ENCODE measurements at regions not wholly inside any gene's neighbourhood (a gene's known extent, or its start where the extent isn't known, plus 50 kb on each side); places are given as distances from the start of the nearest gene placed in this dataset.

- H3K36me3 Mint-ChIP-seq = no peaks in the 10 kb centered on the region
- H3K4me3 Mint-ChIP-seq = no peak overlapping the region
- TF ChIP-seq CTCF (conservative IDR thresholded peaks at IDR 0.05) = no peak
- peaks cover 7% of the 10 kb centered on the region for H3K4me1 Mint-ChIP-seq (ENCODE audit: unreplicated experiment)
- H3K27ac Mint-ChIP-seq = no peak overlapping the region
- no peaks in the 10 kb centered on the region for H3K27me3 Mint-ChIP-seq
- no peaks in the 10 kb centered on the region for H3K9me3 Mint-ChIP-seq
- no peak for DNase-seq (ENCODE audit: extremely low spot score, unreplicated experiment)
These were observed 628.4 kb upstream of the ALCAM start for GRCh38 chr3:104738271-104738670.

GRCh38 chr3:104740874-104741379, 625.8 kb upstream of the ALCAM start:
- no peak for DNase-seq (ENCODE audit: extremely low spot score, unreplicated experiment)
- Mint-ChIP-seq H3K9me3 (no peaks in the 10 kb centered on the region), H3K27me3 (no peaks in the 10 kb centered on the region), H3K4me3 (no peak overlapping the region), H3K4me1 (ENCODE audit: unreplicated experiment) (peaks cover 5% of the 10 kb centered on the region), H3K27ac (no peak overlapping the region), H3K36me3 (no peaks in the 10 kb centered on the region)
- TF ChIP-seq CTCF (conservative IDR thresholded peaks at IDR 0.05) = no peak

- no peaks in the 10 kb centered on the region for H3K36me3 Mint-ChIP-seq
- TF ChIP-seq CTCF (conservative IDR thresholded peaks at IDR 0.05) = no peak
- no peaks in the 10 kb centered on the region for H3K4me1 Mint-ChIP-seq (ENCODE audit: unreplicated experiment)
- no peaks in the 10 kb centered on the region for H3K9me3 Mint-ChIP-seq
- no peak overlapping the region for H3K27ac Mint-ChIP-seq
- no peak overlapping the region for H3K4me3 Mint-ChIP-seq
- DNase-seq (ENCODE audit: extremely low spot score, unreplicated experiment) = no peak
- H3K27me3 Mint-ChIP-seq = no peaks in the 10 kb centered on the region
These were observed 624.7 kb upstream of the ALCAM start for GRCh38 chr3:104742044-104742443.

GRCh38 chr3:104745313-104745712, 621.4 kb upstream of the ALCAM start:
- Mint-ChIP-seq H3K4me3 (no peak overlapping the region), H3K4me1 (ENCODE audit: unreplicated experiment) (no peaks in the 10 kb centered on the region), H3K36me3 (no peaks in the 10 kb centered on the region), H3K27ac (no peak overlapping the region), H3K27me3 (no peaks in the 10 kb centered on the region), H3K9me3 (no peaks in the 10 kb centered on the region)
- no peak for DNase-seq (ENCODE audit: extremely low spot score, unreplicated experiment)
- no peak for TF ChIP-seq CTCF (conservative IDR thresholded peaks at IDR 0.05)

- no peaks in the 10 kb centered on the region for H3K9me3 Mint-ChIP-seq
- no peaks in the 10 kb centered on the region for H3K4me1 Mint-ChIP-seq (ENCODE audit: unreplicated experiment)
- no peaks in the 10 kb centered on the region for H3K36me3 Mint-ChIP-seq
- TF ChIP-seq CTCF (conservative IDR thresholded peaks at IDR 0.05) = no peak
- H3K27ac Mint-ChIP-seq = no peak overlapping the region
- H3K4me3 Mint-ChIP-seq = no peak overlapping the region
- DNase-seq (ENCODE audit: extremely low spot score, unreplicated experiment) = no peak
- H3K27me3 Mint-ChIP-seq = no peaks in the 10 kb centered on the region
These were observed 620.7 kb upstream of the ALCAM start for GRCh38 chr3:104746056-104746455.

GRCh38 chr3:104750581-104750980, 616.1 kb upstream of the ALCAM start:
- no peaks in the 10 kb centered on the region for H3K27me3 Mint-ChIP-seq
- no peaks in the 10 kb centered on the region for H3K36me3 Mint-ChIP-seq
- TF ChIP-seq CTCF (conservative IDR thresholded peaks at IDR 0.05) = no peak
- H3K4me3 Mint-ChIP-seq = no peak overlapping the region
- no peaks in the 10 kb centered on the region for H3K4me1 Mint-ChIP-seq (ENCODE audit: unreplicated experiment)
- no peak for DNase-seq (ENCODE audit: extremely low spot score, unreplicated experiment)
- no peak overlapping the region for H3K27ac Mint-ChIP-seq
- H3K9me3 Mint-ChIP-seq = no peaks in the 10 kb centered on the region

Measured in type B pancreatic cell (in vitro differentiated cells).